ENCODE measurements at regions not wholly inside any gene's neighbourhood (a gene's known extent, or its start where the extent isn't known, plus 50 kb on each side); places are given as distances from the start of the nearest gene placed in this dataset.

GRCh38 chr1:239539051-239539450 lies 152.7 kb downstream of the CHRM3 start:
- no peak overlapping the region for H3K9ac ChIP-seq (ENCODE audit: low read length)
- peaks cover 3% of the 10 kb centered on the region for H3K9me3 ChIP-seq (ENCODE audit: control insufficient read depth, low read length)
- H3K4me3 ChIP-seq (ENCODE audit: low read length) = no peak overlapping the region
- no peaks in the 10 kb centered on the region for H3K36me3 ChIP-seq (ENCODE audit: control insufficient read depth, insufficient read depth, low read length, severe bottlenecking)
- DNase-seq (ENCODE audit: low read depth) = no peak
- peaks cover 5% of the 10 kb centered on the region for H3K4me1 ChIP-seq (ENCODE audit: control insufficient read depth, insufficient read depth, low read length)
- H3K27me3 ChIP-seq (replicated peaks; ENCODE audit: control insufficient read depth, insufficient read depth, low read length) = no peaks in the 10 kb centered on the region

- no peaks in the 10 kb centered on the region for H3K27me3 ChIP-seq (replicated peaks; ENCODE audit: control insufficient read depth, insufficient read depth, low read length)
- DNase-seq (ENCODE audit: low read depth) = no peak
- H3K36me3 ChIP-seq (ENCODE audit: control insufficient read depth, insufficient read depth, low read length, severe bottlenecking) = no peaks in the 10 kb centered on the region
- H3K9ac ChIP-seq (ENCODE audit: low read length) = no peak overlapping the region
- no peak overlapping the region for H3K4me3 ChIP-seq (ENCODE audit: low read length)
- H3K4me1 ChIP-seq (ENCODE audit: control insufficient read depth, insufficient read depth, low read length) = peaks cover 5% of the 10 kb centered on the region
- peaks cover 3% of the 10 kb centered on the region for H3K9me3 ChIP-seq (ENCODE audit: control insufficient read depth, low read length)
Observed at GRCh38 chr1:239539812-239540211, 153.4 kb downstream of the CHRM3 start.

- Histone ChIP-seq H3K27me3 (replicated peaks; ENCODE audit: control insufficient read depth, insufficient read depth, low read length) (no peaks in the 10 kb centered on the region), H3K9me3 (ENCODE audit: control insufficient read depth, low read length) (peaks cover 3% of the 10 kb centered on the region), H3K9ac (ENCODE audit: low read length) (no peak overlapping the region), H3K4me1 (ENCODE audit: control insufficient read depth, insufficient read depth, low read length) (no peaks in the 10 kb centered on the region), H3K4me3 (ENCODE audit: low read length) (no peak overlapping the region), H3K36me3 (ENCODE audit: control insufficient read depth, insufficient read depth, low read length, severe bottlenecking) (no peaks in the 10 kb centered on the region)
- DNase-seq (ENCODE audit: low read depth) = no peak
Observed at GRCh38 chr1:239543873-239544272, 157.5 kb downstream of the CHRM3 start.

- Histone ChIP-seq H3K9ac (ENCODE audit: low read length) (no peak overlapping the region), H3K27me3 (replicated peaks; ENCODE audit: control insufficient read depth, insufficient read depth, low read length) (no peaks in the 10 kb centered on the region), H3K4me1 (ENCODE audit: control insufficient read depth, insufficient read depth, low read length) (no peaks in the 10 kb centered on the region), H3K4me3 (ENCODE audit: low read length) (no peak overlapping the region), H3K36me3 (ENCODE audit: control insufficient read depth, insufficient read depth, low read length, severe bottlenecking) (no peaks in the 10 kb centered on the region), H3K9me3 (ENCODE audit: control insufficient read depth, low read length) (peaks cover 3% of the 10 kb centered on the region)
- no peak for DNase-seq (ENCODE audit: low read depth)
Observed at GRCh38 chr1:239545466-239545865, 159.1 kb downstream of the CHRM3 start.

DNA sequence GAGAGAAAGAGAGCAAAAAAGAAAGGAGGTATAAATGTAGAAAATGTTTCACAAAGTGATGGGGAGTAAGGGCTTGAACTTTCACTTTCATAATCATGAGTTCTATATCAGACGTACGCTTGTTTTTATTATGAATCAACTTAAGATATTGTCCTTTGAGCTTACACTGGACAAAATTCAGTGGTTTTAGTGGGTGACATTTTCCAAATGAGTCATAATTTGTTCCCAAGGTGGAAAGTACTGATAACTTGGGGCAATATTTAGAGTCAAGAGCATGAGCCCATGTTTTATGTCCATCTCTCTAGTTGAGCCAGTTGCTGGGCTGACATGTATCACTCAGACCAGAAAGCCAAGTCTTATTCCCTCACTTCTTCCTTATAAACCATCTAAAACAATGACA lies 161.6 kb downstream of the CHRM3 start:
- no peak overlapping the region for H3K4me3 ChIP-seq (ENCODE audit: low read length)
- peaks cover 2% of the 10 kb centered on the region for H3K9me3 ChIP-seq (ENCODE audit: control insufficient read depth, low read length)
- H3K9ac ChIP-seq (ENCODE audit: low read length) = no peak overlapping the region
- H3K4me1 ChIP-seq (ENCODE audit: control insufficient read depth, insufficient read depth, low read length) = no peaks in the 10 kb centered on the region
- H3K36me3 ChIP-seq (ENCODE audit: control insufficient read depth, insufficient read depth, low read length, severe bottlenecking) = no peaks in the 10 kb centered on the region
- DNase-seq (ENCODE audit: low read depth) = no peak
- H3K27me3 ChIP-seq (replicated peaks; ENCODE audit: control insufficient read depth, insufficient read depth, low read length) = no peaks in the 10 kb centered on the region

- Histone ChIP-seq H3K36me3 (ENCODE audit: control insufficient read depth, insufficient read depth, low read length, severe bottlenecking) (no peaks in the 10 kb centered on the region), H3K9ac (ENCODE audit: low read length) (no peak overlapping the region), H3K4me3 (ENCODE audit: low read length) (no peak overlapping the region), H3K4me1 (ENCODE audit: control insufficient read depth, insufficient read depth, low read length) (no peaks in the 10 kb centered on the region), H3K27me3 (replicated peaks; ENCODE audit: control insufficient read depth, insufficient read depth, low read length) (no peaks in the 10 kb centered on the region), H3K9me3 (ENCODE audit: control insufficient read depth, low read length) (no peaks in the 10 kb centered on the region)
- peak; percentile 19 for DNase-seq (ENCODE audit: low read depth)
Observed at GRCh38 chr1:239550178-239550577, 163.8 kb downstream of the CHRM3 start.

- H3K27me3 ChIP-seq (replicated peaks; ENCODE audit: control insufficient read depth, insufficient read depth, low read length) = no peaks in the 10 kb centered on the region
- no peak overlapping the region for H3K9ac ChIP-seq (ENCODE audit: low read length)
- DNase-seq (ENCODE audit: low read depth) = no peak
- H3K4me3 ChIP-seq (ENCODE audit: low read length) = no peak overlapping the region
- no peaks in the 10 kb centered on the region for H3K9me3 ChIP-seq (ENCODE audit: control insufficient read depth, low read length)
- no peaks in the 10 kb centered on the region for H3K36me3 ChIP-seq (ENCODE audit: control insufficient read depth, insufficient read depth, low read length, severe bottlenecking)
- no peaks in the 10 kb centered on the region for H3K4me1 ChIP-seq (ENCODE audit: control insufficient read depth, insufficient read depth, low read length)
Observed at GRCh38 chr1:239555350-239555749, 169.0 kb downstream of the CHRM3 start.

DNA sequence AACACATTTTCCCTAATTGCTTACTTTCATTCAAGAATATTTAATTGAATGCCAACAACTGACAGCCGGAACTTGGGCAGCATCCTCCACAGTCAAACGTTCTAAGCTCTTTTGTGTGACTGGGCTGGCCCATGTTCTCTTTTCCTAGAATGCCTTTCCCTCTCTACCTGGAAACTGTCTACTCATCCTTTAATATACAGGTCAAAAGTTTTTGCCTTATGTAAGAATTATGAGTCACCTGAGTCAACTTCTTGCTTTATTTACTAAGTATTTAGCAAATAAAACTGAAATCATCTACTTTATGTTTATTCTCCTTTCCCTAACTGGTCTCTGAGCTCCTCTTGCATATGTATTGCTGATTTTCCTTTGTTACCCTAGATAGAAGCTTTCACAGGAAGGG lies 172.2 kb downstream of the CHRM3 start:
- Histone ChIP-seq H3K4me3 (ENCODE audit: low read length) (no peak overlapping the region), H3K9me3 (ENCODE audit: control insufficient read depth, low read length) (no peaks in the 10 kb centered on the region), H3K36me3 (ENCODE audit: control insufficient read depth, insufficient read depth, low read length, severe bottlenecking) (no peaks in the 10 kb centered on the region), H3K9ac (ENCODE audit: low read length) (no peak overlapping the region), H3K4me1 (ENCODE audit: control insufficient read depth, insufficient read depth, low read length) (no peaks in the 10 kb centered on the region), H3K27me3 (replicated peaks; ENCODE audit: control insufficient read depth, insufficient read depth, low read length) (no peaks in the 10 kb centered on the region)
- no peak for DNase-seq (ENCODE audit: low read depth)

DNA sequence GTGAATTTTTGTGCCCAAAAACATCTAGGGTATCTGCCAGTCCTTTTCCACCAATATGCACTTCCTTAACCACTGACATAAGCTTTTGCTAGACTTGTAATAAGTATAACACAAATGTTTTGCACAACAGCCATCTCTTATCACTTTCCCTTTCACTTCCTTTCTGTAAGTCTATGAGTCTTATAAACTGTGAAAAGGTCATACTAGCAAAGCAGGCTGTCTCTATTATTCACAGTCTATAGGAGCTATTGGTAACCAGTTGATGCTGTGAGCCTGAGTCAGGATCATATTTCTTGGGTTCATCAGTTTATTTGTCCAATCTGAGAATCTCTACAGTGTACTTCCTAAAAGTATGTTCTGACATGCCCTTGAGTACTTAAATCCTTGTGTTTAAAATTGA lies 172.6 kb downstream of the CHRM3 start:
- Histone ChIP-seq H3K4me1 (ENCODE audit: control insufficient read depth, insufficient read depth, low read length) (no peaks in the 10 kb centered on the region), H3K4me3 (ENCODE audit: low read length) (no peak overlapping the region), H3K27me3 (replicated peaks; ENCODE audit: control insufficient read depth, insufficient read depth, low read length) (no peaks in the 10 kb centered on the region), H3K9ac (ENCODE audit: low read length) (no peak overlapping the region), H3K36me3 (ENCODE audit: control insufficient read depth, insufficient read depth, low read length, severe bottlenecking) (no peaks in the 10 kb centered on the region), H3K9me3 (ENCODE audit: control insufficient read depth, low read length) (no peaks in the 10 kb centered on the region)
- no peak for DNase-seq (ENCODE audit: low read depth)

DNA sequence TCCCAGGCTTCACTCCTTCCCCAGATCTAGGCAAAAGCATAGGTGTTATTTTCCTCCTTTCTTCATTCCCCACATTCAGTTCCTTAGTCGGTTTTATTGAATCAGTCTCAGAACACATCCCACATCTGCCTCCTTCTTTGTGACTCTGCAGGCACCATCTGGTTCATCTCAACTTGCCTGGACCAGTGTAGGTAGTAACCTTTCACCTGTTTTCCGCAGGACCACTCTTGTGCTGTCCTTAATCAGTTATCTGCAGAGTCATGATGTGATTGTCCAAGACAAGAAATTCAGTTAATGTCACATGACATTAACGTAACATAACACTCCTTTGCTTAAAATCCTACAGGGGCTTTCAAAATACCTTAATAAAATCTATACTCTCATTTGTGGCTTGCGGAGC lies 174.6 kb downstream of the CHRM3 start:
- Histone ChIP-seq H3K9ac (ENCODE audit: low read length) (no peak overlapping the region), H3K4me3 (ENCODE audit: low read length) (no peak overlapping the region), H3K27me3 (replicated peaks; ENCODE audit: control insufficient read depth, insufficient read depth, low read length) (no peaks in the 10 kb centered on the region), H3K36me3 (ENCODE audit: control insufficient read depth, insufficient read depth, low read length, severe bottlenecking) (no peaks in the 10 kb centered on the region), H3K9me3 (ENCODE audit: control insufficient read depth, low read length) (no peaks in the 10 kb centered on the region), H3K4me1 (ENCODE audit: control insufficient read depth, insufficient read depth, low read length) (no peaks in the 10 kb centered on the region)
- no peak for DNase-seq (ENCODE audit: low read depth)

DNA sequence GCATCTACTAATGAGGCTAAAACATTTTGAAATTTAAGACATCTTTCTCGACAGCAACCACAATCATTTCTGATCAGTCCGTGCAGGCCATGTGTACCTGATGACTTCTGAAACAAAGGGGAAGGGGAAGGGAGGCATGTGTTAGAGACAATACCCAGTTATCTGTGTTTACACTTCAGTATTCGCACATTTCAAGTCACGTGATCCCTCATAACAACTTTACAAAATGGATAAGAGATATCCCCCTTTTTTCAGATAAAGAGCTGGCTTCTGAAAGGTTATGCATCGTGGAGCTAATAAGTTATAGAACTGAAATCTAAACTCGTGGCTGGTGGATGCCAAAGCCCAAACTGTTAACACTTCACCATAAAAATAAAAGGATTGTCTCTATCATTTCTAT lies 175.7 kb downstream of the CHRM3 start:
- H3K27me3 ChIP-seq (replicated peaks; ENCODE audit: control insufficient read depth, insufficient read depth, low read length) = no peaks in the 10 kb centered on the region
- no peaks in the 10 kb centered on the region for H3K9me3 ChIP-seq (ENCODE audit: control insufficient read depth, low read length)
- H3K9ac ChIP-seq (ENCODE audit: low read length) = no peak overlapping the region
- no peak for DNase-seq (ENCODE audit: low read depth)
- no peaks in the 10 kb centered on the region for H3K36me3 ChIP-seq (ENCODE audit: control insufficient read depth, insufficient read depth, low read length, severe bottlenecking)
- H3K4me1 ChIP-seq (ENCODE audit: control insufficient read depth, insufficient read depth, low read length) = no peaks in the 10 kb centered on the region
- no peak overlapping the region for H3K4me3 ChIP-seq (ENCODE audit: low read length)

DNA sequence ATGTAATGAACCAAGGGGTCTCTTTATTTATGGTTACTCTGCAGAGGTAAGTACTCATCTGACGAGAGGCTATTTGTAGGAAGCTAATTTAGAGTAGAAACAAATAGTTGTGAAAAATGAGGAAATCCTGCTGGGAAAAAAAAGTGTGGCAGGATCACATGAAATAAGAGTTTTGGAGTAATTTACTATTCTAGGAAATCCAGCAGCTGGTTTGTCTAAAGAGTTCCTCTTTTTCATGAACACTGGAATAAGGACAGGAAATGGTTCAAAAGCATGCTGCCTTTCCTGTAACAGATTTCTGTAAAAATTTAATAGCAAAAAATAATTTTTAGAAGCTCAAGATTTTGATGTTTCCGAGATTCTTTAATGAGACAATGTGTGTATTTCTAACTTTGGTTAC lies 177.3 kb downstream of the CHRM3 start:
- H3K27me3 ChIP-seq (replicated peaks; ENCODE audit: control insufficient read depth, insufficient read depth, low read length) = no peaks in the 10 kb centered on the region
- DNase-seq (ENCODE audit: low read depth) = no peak
- no peak overlapping the region for H3K4me3 ChIP-seq (ENCODE audit: low read length)
- H3K36me3 ChIP-seq (ENCODE audit: control insufficient read depth, insufficient read depth, low read length, severe bottlenecking) = no peaks in the 10 kb centered on the region
- no peak overlapping the region for H3K9ac ChIP-seq (ENCODE audit: low read length)
- H3K9me3 ChIP-seq (ENCODE audit: control insufficient read depth, low read length) = no peaks in the 10 kb centered on the region
- H3K4me1 ChIP-seq (ENCODE audit: control insufficient read depth, insufficient read depth, low read length) = no peaks in the 10 kb centered on the region

Measured in adipocyte (in vitro differentiated cells).